Kidney glomerular epithelial cell (primary cell): ENCODE measurements at regions not wholly inside any gene's neighbourhood (a gene's known extent, or its start where the extent isn't known, plus 50 kb on each side); places are given as distances from the start of the nearest gene placed in this dataset.

Experiments
- DNase-seq: peaks from one replicate; lab custom pipeline; 2025; lab: John Stamatoyannopoulos, UW

- no peak for DNase-seq
Measured at GRCh38 chr20:51266353-51266752, 243.4 kb upstream of the KCNG1 start.

GRCh38 chr20:51265361-51265760 lies 242.5 kb upstream of the KCNG1 start:
- DNase-seq = no peak

GRCh38 chr20:51262240-51262639 lies 239.3 kb upstream of the KCNG1 start:
- no peak for DNase-seq

- no peak for DNase-seq
Measured at GRCh38 chr20:51259455-51259854, 236.5 kb upstream of the KCNG1 start.

GRCh38 chr20:51258582-51259165 lies 235.8 kb upstream of the KCNG1 start:
- no peak for DNase-seq

GRCh38 chr20:51255417-51255816 lies 232.5 kb upstream of the KCNG1 start:
- no peak for DNase-seq

- DNase-seq = no peak
Measured at GRCh38 chr20:51253280-51253679, 230.4 kb upstream of the KCNG1 start.

GRCh38 chr20:51249781-51250180 lies 226.9 kb upstream of the KCNG1 start:
- DNase-seq = no peak

GRCh38 chr20:51249215-51249614 lies 226.3 kb upstream of the KCNG1 start:
- no peak for DNase-seq

GRCh38 chr20:51244466-51244865 lies 221.6 kb upstream of the KCNG1 start:
- DNase-seq = no peak

GRCh38 chr20:51238675-51239305 lies 215.9 kb upstream of the KCNG1 start:
- DNase-seq = no peak

GRCh38 chr20:51237791-51238190 lies 214.9 kb upstream of the KCNG1 start:
- no peak for DNase-seq

- no peak for DNase-seq
Measured at GRCh38 chr20:51237278-51237677, 214.4 kb upstream of the KCNG1 start.

- DNase-seq = no peak
Measured at GRCh38 chr20:51236421-51236820, 213.5 kb upstream of the KCNG1 start.

- DNase-seq = no peak
Measured at GRCh38 chr20:51233345-51233744, 210.4 kb upstream of the KCNG1 start.

- DNase-seq = no peak
Measured at GRCh38 chr20:51230727-51231126, 207.8 kb upstream of the KCNG1 start.

GRCh38 chr20:51228763-51229162 lies 205.9 kb upstream of the KCNG1 start:
- no peak for DNase-seq

GRCh38 chr20:51227744-51228143 lies 204.8 kb upstream of the KCNG1 start:
- no peak for DNase-seq

- DNase-seq = no peak
Measured at GRCh38 chr20:51223183-51223720, 200.3 kb upstream of the KCNG1 start.

- no peak for DNase-seq
Measured at GRCh38 chr20:51221791-51222408, 199.0 kb upstream of the KCNG1 start.

GRCh38 chr20:51221103-51221502 lies 198.2 kb upstream of the KCNG1 start:
- DNase-seq = no peak

- no peak for DNase-seq
Measured at GRCh38 chr20:51220293-51220706, 197.4 kb upstream of the KCNG1 start.

GRCh38 chr20:51219544-51219943 lies 196.6 kb upstream of the KCNG1 start:
- no peak for DNase-seq
